ENCODE measurements at regions not wholly inside any gene's neighbourhood (a gene's known extent, or its start where the extent isn't known, plus 50 kb on each side); places are given as distances from the start of the nearest gene placed in this dataset.

DNA sequence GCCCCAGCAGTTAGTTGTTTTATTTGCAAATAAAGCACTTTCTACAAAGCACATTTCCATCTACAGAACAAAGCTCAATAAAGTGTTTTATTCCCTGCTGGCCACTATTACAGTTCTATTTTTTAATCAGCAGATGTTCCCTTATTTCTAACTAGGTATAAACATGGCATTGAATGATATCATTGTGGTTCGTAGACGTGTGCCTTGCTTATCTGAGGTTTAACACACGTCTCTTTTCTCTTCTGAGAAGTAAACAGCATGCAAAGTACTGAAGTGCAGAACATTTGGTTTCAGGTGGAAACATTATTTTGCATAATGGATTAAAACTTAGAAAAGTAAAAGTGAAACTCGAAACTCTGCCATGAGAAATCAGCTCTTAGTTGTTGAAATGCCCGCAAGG lies 1989.3 kb upstream of the WWC1 start:
- no CpG with 5 or more reads among the region's 5 CpGs for WGBS (ENCODE audit: insufficient coverage, insufficient read length)
- no peaks in the 10 kb centered on the region for H3K36me3 ChIP-seq (ENCODE audit: control insufficient read depth, insufficient read depth, low read length)
- no peak overlapping the region for H3K4me3 ChIP-seq (ENCODE audit: low read length)
- no peak for DNase-seq (ENCODE audit: low read depth, low spot score)
- H3K9me3 ChIP-seq (ENCODE audit: control insufficient read depth, insufficient read depth, low read length) = no peaks in the 10 kb centered on the region; the same call in 1 of the 2 replicates
- no peaks in the 10 kb centered on the region for H3K4me1 ChIP-seq (ENCODE audit: control insufficient read depth, insufficient read depth, low read length)
- H3K27me3 ChIP-seq (ENCODE audit: control insufficient read depth, insufficient read depth, low read length) = no peaks in the 10 kb centered on the region
- H3K27ac ChIP-seq (ENCODE audit: low read length) = no peak overlapping the region

GRCh38 chr5:166317425-166317824 lies 1974.0 kb upstream of the WWC1 start:
- H3K27me3 ChIP-seq (ENCODE audit: control insufficient read depth, insufficient read depth, low read length) = no peaks in the 10 kb centered on the region
- peaks cover 2% of the 10 kb centered on the region; the same call in 1 of the 2 replicates for H3K4me1 ChIP-seq (ENCODE audit: control insufficient read depth, insufficient read depth, low read length)
- DNase-seq (ENCODE audit: low read depth, low spot score) = no peak
- no peaks in the 10 kb centered on the region for H3K9me3 ChIP-seq (ENCODE audit: control insufficient read depth, insufficient read depth, low read length)
- no CpG with 5 or more reads among the region's 7 CpGs for WGBS (ENCODE audit: insufficient coverage, insufficient read length)
- H3K27ac ChIP-seq (ENCODE audit: low read length) = no peak overlapping the region
- H3K36me3 ChIP-seq (ENCODE audit: control insufficient read depth, insufficient read depth, low read length) = no peaks in the 10 kb centered on the region
- no peak overlapping the region for H3K4me3 ChIP-seq (ENCODE audit: low read length)

DNA sequence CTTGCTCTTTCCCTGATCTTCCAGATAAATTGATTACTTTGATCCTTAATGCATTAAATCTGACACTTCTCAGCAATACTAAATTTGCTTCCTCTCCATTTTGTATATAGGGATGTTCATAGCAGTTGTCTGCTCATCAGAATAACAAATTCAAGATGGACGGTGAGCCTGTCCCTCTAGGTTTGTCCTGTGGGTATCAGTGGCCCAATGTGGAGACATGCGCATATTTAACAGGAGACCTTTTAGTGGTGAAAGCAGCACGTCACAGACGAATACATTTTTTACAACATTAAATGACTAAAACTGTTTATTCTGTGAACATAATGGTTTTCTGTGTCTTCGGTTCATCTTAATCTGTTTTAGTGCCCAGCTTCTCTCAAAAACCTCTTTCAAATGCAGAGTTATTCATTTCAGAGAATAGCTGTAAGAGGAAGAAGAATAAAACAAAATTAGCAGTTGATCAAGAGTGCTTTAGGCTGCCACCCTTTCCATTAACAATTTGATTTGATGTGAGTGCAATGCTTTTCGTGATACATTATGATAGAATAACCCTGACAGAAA lies 1970.4 kb upstream of the WWC1 start:
- Histone ChIP-seq H3K36me3 (ENCODE audit: control insufficient read depth, insufficient read depth, low read length) (no peaks in the 10 kb centered on the region), H3K27ac (ENCODE audit: low read length) (no peak overlapping the region), H3K9me3 (ENCODE audit: control insufficient read depth, insufficient read depth, low read length) (no peaks in the 10 kb centered on the region), H3K4me3 (ENCODE audit: low read length) (no peak overlapping the region), H3K4me1 (ENCODE audit: control insufficient read depth, insufficient read depth, low read length) (peaks cover 4% of the 10 kb centered on the region; the same call in 1 of the 2 replicates), H3K27me3 (ENCODE audit: control insufficient read depth, insufficient read depth, low read length) (peaks cover 10% of the 10 kb centered on the region)
- WGBS (ENCODE audit: insufficient coverage, insufficient read length) = no CpG with 5 or more reads among the region's 6 CpGs
- no peak for DNase-seq (ENCODE audit: low read depth, low spot score)

GRCh38 chr5:166324372-166324771 lies 1967.1 kb upstream of the WWC1 start:
- no CpG with 5 or more reads among the region's 6 CpGs for WGBS (ENCODE audit: insufficient coverage, insufficient read length)
- Histone ChIP-seq H3K4me1 (ENCODE audit: control insufficient read depth, insufficient read depth, low read length) (peaks cover 1% of the 10 kb centered on the region; the same call in 1 of the 2 replicates), H3K9me3 (ENCODE audit: control insufficient read depth, insufficient read depth, low read length) (no peaks in the 10 kb centered on the region), H3K4me3 (ENCODE audit: low read length) (no peak overlapping the region), H3K27me3 (ENCODE audit: control insufficient read depth, insufficient read depth, low read length) (peaks cover 12% of the 10 kb centered on the region), H3K36me3 (ENCODE audit: control insufficient read depth, insufficient read depth, low read length) (no peaks in the 10 kb centered on the region), H3K27ac (ENCODE audit: low read length) (no peak overlapping the region)
- DNase-seq (ENCODE audit: low read depth, low spot score) = no peak

GRCh38 chr5:166329149-166329800 lies 1962.2 kb upstream of the WWC1 start:
- no peaks in the 10 kb centered on the region for H3K9me3 ChIP-seq (ENCODE audit: control insufficient read depth, insufficient read depth, low read length)
- peaks cover 8% of the 10 kb centered on the region for H3K27me3 ChIP-seq (ENCODE audit: control insufficient read depth, insufficient read depth, low read length)
- WGBS (ENCODE audit: insufficient coverage, insufficient read length) = no CpG with 5 or more reads among the region's 9 CpGs
- H3K4me3 ChIP-seq (ENCODE audit: low read length) = no peak overlapping the region
- no peak overlapping the region for H3K27ac ChIP-seq (ENCODE audit: low read length)
- H3K36me3 ChIP-seq (ENCODE audit: control insufficient read depth, insufficient read depth, low read length) = no peaks in the 10 kb centered on the region
- DNase-seq (ENCODE audit: low read depth, low spot score) = no peak
- H3K4me1 ChIP-seq (ENCODE audit: control insufficient read depth, insufficient read depth, low read length) = peaks cover 1% of the 10 kb centered on the region; the same call in 1 of the 2 replicates

- peaks cover 8% of the 10 kb centered on the region for H3K27me3 ChIP-seq (ENCODE audit: control insufficient read depth, insufficient read depth, low read length)
- no peaks in the 10 kb centered on the region for H3K4me1 ChIP-seq (ENCODE audit: control insufficient read depth, insufficient read depth, low read length)
- H3K4me3 ChIP-seq (ENCODE audit: low read length) = no peak overlapping the region
- no peak overlapping the region for H3K27ac ChIP-seq (ENCODE audit: low read length)
- no peaks in the 10 kb centered on the region for H3K9me3 ChIP-seq (ENCODE audit: control insufficient read depth, insufficient read depth, low read length)
- no peaks in the 10 kb centered on the region for H3K36me3 ChIP-seq (ENCODE audit: control insufficient read depth, insufficient read depth, low read length)
- no peak for DNase-seq (ENCODE audit: low read depth, low spot score)
These were observed 1961.4 kb upstream of the WWC1 start for GRCh38 chr5:166330036-166330435.

DNA sequence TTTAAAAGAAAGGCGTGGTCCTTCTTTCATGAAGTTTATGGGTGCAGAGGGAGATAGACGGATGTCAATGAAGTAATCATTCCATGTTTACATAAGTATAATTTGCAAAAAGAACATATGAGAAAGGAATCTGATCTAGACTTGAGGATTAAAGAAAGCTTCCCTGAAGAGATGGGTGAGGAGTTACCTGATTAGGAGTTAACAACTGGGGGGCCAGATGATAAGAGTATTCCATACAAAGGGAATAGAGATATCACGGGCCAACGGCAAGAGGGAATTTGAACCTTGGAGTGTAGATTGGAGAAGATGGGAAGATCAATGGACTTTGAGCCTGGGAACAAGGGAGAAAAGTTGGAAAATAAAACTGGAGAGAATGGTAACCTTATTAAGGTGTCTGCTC lies 1959.9 kb upstream of the WWC1 start:
- Histone ChIP-seq H3K27me3 (ENCODE audit: control insufficient read depth, insufficient read depth, low read length) (no peaks in the 10 kb centered on the region), H3K4me1 (ENCODE audit: control insufficient read depth, insufficient read depth, low read length) (no peaks in the 10 kb centered on the region), H3K4me3 (ENCODE audit: low read length) (no peak overlapping the region), H3K9me3 (ENCODE audit: control insufficient read depth, insufficient read depth, low read length) (no peaks in the 10 kb centered on the region), H3K27ac (ENCODE audit: low read length) (no peak overlapping the region), H3K36me3 (ENCODE audit: control insufficient read depth, insufficient read depth, low read length) (no peaks in the 10 kb centered on the region)
- WGBS (ENCODE audit: insufficient coverage, insufficient read length) = no CpG with 5 or more reads among the region's 4 CpGs
- DNase-seq (ENCODE audit: low read depth, low spot score) = no peak

GRCh38 chr5:166338801-166339200 lies 1952.6 kb upstream of the WWC1 start:
- WGBS (ENCODE audit: insufficient coverage, insufficient read length) = no CpG with 5 or more reads among the region's 6 CpGs

DNA sequence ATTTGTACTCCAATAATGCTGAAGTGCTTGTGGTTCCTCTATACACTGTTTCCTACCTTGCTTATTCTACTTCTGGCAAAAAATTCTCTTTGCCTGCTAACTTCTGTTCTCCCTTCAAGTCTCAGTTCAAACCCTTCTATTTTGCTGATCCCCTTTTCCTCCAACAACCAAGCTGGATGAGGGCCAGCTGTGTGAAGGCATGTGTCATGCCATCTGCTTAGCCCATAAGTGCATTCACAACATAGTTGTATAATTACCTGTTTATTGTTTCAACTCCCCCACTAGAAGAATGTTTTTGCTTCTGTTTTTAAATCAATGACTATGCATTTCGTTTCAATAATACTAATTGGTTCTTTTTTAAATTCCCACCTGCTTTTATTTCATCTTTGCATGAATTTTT lies 1951.4 kb upstream of the WWC1 start:
- peaks cover 5% of the 10 kb centered on the region; the same call in 1 of the 2 replicates for H3K4me1 ChIP-seq (ENCODE audit: control insufficient read depth, insufficient read depth, low read length)
- no peak overlapping the region for H3K27ac ChIP-seq (ENCODE audit: low read length)
- DNase-seq (ENCODE audit: low read depth, low spot score) = no peak
- no peaks in the 10 kb centered on the region for H3K27me3 ChIP-seq (ENCODE audit: control insufficient read depth, insufficient read depth, low read length)
- H3K4me3 ChIP-seq (ENCODE audit: low read length) = no peak overlapping the region
- H3K9me3 ChIP-seq (ENCODE audit: control insufficient read depth, insufficient read depth, low read length) = no peaks in the 10 kb centered on the region
- H3K36me3 ChIP-seq (ENCODE audit: control insufficient read depth, insufficient read depth, low read length) = no peaks in the 10 kb centered on the region
- no CpG with 5 or more reads among the region's 1 CpG for WGBS (ENCODE audit: insufficient coverage, insufficient read length)

More at GRCh38 chr5:166338801-166339200, 1952.6 kb upstream of the WWC1 start:
- Histone ChIP-seq H3K36me3 (ENCODE audit: control insufficient read depth, insufficient read depth, low read length) (no peaks in the 10 kb centered on the region), H3K27me3 (ENCODE audit: control insufficient read depth, insufficient read depth, low read length) (no peaks in the 10 kb centered on the region), H3K4me3 (ENCODE audit: low read length) (no peak overlapping the region), H3K27ac (ENCODE audit: low read length) (no peak overlapping the region), H3K4me1 (ENCODE audit: control insufficient read depth, insufficient read depth, low read length) (peaks cover 5% of the 10 kb centered on the region; the same call in 1 of the 2 replicates), H3K9me3 (ENCODE audit: control insufficient read depth, insufficient read depth, low read length) (no peaks in the 10 kb centered on the region)
- DNase-seq (ENCODE audit: low read depth, low spot score) = no peak

GRCh38 chr5:166341740-166342337 lies 1949.6 kb upstream of the WWC1 start:
- Histone ChIP-seq H3K27me3 (ENCODE audit: control insufficient read depth, insufficient read depth, low read length) (no peaks in the 10 kb centered on the region), H3K36me3 (ENCODE audit: control insufficient read depth, insufficient read depth, low read length) (no peaks in the 10 kb centered on the region), H3K27ac (ENCODE audit: low read length) (no peak overlapping the region), H3K9me3 (ENCODE audit: control insufficient read depth, insufficient read depth, low read length) (no peaks in the 10 kb centered on the region), H3K4me3 (ENCODE audit: low read length) (no peak overlapping the region), H3K4me1 (ENCODE audit: control insufficient read depth, insufficient read depth, low read length) (peaks cover 5% of the 10 kb centered on the region; the same call in 1 of the 2 replicates)
- WGBS (ENCODE audit: insufficient coverage, insufficient read length) = no CpG with 5 or more reads among the region's 5 CpGs
- DNase-seq (ENCODE audit: low read depth, low spot score) = no peak
